ENCODE measurements at regions not wholly inside any gene's neighbourhood (a gene's known extent, or its start where the extent isn't known, plus 50 kb on each side); places are given as distances from the start of the nearest gene placed in this dataset.

DNA sequence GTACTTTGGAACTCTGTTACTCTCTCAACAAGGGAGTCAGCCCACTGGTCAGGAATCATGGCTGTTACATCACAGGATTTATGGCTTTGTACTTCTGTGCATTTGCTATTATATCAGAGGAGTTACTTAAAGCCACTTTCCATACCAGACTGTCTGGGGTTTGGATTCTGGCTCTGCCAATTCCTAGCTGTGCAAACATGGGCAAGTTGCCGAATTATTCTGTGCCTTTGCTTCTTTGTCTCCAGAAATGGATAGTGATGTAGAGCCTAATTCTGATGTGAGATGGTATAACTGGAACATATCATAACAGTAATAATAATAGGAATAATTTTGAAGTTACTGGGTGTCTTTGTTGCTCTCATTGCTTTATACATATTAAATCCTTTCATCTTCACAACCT lies 1047.3 kb upstream of the SEMA6A start:
- TF ChIP-seq JUND (IDR thresholded peaks at IDR 0.05; ENCODE audit: low read depth, low read length) (no peak), CEBPB (IDR thresholded peaks at IDR 0.05; ENCODE audit: borderline replicate concordance in 1 of 2, low read depth in 2 of 2, low read length in 2 of 2) (no peak), RUNX3 (IDR thresholded peaks at IDR 0.05; ENCODE audit: low read length) (no peak), CREB1 (IDR thresholded peaks at IDR 0.05; ENCODE audit: low read depth) (no peak), ETV6 (conservative IDR thresholded peaks at IDR 0.05 in 1 of 2, IDR thresholded peaks at IDR 0.05 in 1 of 2; ENCODE audit: borderline replicate concordance in 1 of 2, low read depth in 1 of 2) (no peak)
- TF ChIP-seq, protein P1, sequence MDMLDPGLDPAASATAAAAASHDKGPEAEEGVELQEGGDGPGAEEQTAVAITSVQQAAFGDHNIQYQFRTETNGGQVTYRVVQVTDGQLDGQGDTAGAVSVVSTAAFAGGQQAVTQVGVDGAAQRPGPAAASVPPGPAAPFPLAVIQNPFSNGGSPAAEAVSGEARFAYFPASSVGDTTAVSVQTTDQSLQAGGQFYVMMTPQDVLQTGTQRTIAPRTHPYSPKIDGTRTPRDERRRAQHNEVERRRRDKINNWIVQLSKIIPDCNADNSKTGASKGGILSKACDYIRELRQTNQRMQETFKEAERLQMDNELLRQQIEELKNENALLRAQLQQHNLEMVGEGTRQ (IDR thresholded peaks at IDR 0.05; ENCODE audit: borderline replicate concordance, low read depth, low read length): no peak
- TF ChIP-seq, protein P2, sequence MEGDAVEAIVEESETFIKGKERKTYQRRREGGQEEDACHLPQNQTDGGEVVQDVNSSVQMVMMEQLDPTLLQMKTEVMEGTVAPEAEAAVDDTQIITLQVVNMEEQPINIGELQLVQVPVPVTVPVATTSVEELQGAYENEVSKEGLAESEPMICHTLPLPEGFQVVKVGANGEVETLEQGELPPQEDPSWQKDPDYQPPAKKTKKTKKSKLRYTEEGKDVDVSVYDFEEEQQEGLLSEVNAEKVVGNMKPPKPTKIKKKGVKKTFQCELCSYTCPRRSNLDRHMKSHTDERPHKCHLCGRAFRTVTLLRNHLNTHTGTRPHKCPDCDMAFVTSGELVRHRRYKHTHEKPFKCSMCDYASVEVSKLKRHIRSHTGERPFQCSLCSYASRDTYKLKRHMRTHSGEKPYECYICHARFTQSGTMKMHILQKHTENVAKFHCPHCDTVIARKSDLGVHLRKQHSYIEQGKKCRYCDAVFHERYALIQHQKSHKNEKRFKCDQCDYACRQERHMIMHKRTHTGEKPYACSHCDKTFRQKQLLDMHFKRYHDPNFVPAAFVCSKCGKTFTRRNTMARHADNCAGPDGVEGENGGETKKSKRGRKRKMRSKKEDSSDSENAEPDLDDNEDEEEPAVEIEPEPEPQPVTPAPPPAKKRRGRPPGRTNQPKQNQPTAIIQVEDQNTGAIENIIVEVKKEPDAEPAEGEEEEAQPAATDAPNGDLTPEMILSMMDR (IDR thresholded peaks at IDR 0.05 in 2 of 3, conservative IDR thresholded peaks at IDR 0.05 in 1 of 3; ENCODE audit: control insufficient read depth in 2 of 3, extremely low read depth in 1 of 3, insufficient read depth in 1 of 3, low read depth in 3 of 3, low read length in 3 of 3): no peak

Data from GM12878 (cell line).